Stimulated activated CD4-positive, alpha-beta T cell treated with anti-CD3 and anti-CD28 coated beads, Interleukin-15, amount 100 ng/mL, for 24 hours (primary cell): ENCODE measurements at regions not wholly inside any gene's neighbourhood (a gene's known extent, or its start where the extent isn't known, plus 50 kb on each side); places are given as distances from the start of the nearest gene placed in this dataset.
"Not testable (repeated sequence)": the region's sequence is repeated elsewhere in the genome, so short reads cannot be mapped to it uniquely, and the experiment has no call there.

Experiments used
- DNase-seq: peaks from one replicate; pipeline ENCODE4 v3.0.0-alpha.2; 2020

- not testable (repeated sequence) for DNase-seq
These were observed 731.8 kb downstream of the ANKRD7 start for GRCh38 chr7:118956285-118956684.

GRCh38 chr7:118969370-118969769 lies 744.9 kb downstream of the ANKRD7 start:
- no peak for DNase-seq

GRCh38 chr7:118971706-118972105 lies 747.2 kb downstream of the ANKRD7 start:
- DNase-seq: no peak

- DNase-seq: no peak
These were observed 750.3 kb downstream of the ANKRD7 start for GRCh38 chr7:118974836-118975235.

DNA sequence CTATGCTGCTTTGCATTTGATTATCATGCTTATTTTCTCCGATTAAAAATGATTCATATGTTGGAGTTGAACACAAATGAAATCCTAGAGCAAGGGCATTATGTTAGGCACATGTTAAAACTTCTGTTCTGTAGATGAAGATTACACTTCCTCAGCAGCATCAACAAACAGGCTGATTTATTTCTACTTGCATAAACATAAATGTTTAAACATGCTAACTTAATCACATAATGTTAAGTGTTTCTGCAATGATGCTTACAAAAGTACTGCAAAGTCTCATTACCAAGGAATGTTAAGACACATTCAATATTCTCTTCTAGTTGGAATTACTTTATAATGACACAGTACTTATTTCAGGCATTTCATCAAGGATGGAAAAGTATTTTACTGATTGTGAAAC lies 770.8 kb downstream of the ANKRD7 start:
- DNase-seq: no peak

DNA sequence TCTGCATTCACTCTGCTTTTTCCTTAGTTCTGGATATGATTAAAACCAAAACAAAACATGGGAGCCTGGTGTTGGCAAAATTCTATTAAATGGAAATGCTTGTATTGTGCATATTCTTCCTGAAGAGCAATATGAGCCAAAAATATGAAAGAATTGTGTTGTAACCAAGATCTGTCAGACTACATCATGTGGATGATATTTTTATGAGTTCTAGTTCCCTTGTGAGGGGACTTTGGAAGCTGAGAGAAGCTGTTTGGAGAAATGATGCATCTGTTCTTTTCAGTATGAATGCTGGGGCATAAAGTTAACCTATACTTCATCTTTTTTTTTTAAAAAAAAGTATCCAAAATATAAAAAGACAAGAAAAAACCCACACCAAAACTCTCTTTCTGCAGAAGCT lies 782.7 kb downstream of the ANKRD7 start:
- no peak for DNase-seq

DNA sequence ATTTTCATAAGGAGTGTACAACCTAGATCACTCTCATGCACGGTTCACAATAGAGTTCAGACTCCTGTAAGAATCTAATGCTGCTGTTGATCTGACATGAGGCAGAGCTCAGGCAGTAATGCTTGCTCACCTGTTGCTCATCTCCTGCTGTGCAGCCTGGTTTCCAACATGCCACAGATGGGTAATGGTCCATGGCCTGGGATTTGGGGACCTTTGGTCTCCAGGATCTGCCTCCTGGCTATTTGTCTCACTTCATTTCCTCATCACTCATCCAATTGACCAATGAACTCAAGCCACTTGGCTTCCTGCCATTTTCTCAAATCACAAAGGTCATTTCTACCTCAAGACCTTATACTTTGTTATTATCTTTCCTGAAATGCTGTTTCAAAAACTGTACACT lies 786.1 kb downstream of the ANKRD7 start:
- no peak for DNase-seq

DNA sequence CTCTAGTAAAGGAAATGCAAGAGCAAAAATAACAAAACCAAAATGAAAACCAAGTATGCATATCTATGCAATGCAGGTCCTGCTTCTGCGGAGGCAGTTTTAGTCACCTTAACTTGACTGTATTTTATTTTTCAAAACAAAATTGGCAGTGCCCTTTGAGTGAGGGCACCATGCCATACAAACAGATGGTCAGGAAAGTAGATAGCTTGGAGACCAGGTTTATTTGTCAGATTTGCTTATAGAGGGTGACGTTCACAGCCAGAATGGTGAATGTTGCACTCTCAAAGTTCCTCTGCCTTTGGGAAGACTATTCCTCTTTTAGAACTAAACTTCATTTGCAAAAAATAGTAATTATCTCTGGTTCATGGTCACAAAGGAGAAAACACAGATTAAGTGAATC lies 801.9 kb downstream of the ANKRD7 start:
- DNase-seq: no peak

- DNase-seq: no peak
These were observed 804.2 kb downstream of the ANKRD7 start for GRCh38 chr7:119028736-119029135.

GRCh38 chr7:119032136-119032535 lies 807.6 kb downstream of the ANKRD7 start:
- not testable (repeated sequence) for DNase-seq

- no peak for DNase-seq
These were observed 809.1 kb downstream of the ANKRD7 start for GRCh38 chr7:119033641-119034040.

- DNase-seq: no peak
These were observed 813.4 kb downstream of the ANKRD7 start for GRCh38 chr7:119037941-119038340.

GRCh38 chr7:119046068-119046467 lies 821.6 kb downstream of the ANKRD7 start:
- DNase-seq: no peak

DNA sequence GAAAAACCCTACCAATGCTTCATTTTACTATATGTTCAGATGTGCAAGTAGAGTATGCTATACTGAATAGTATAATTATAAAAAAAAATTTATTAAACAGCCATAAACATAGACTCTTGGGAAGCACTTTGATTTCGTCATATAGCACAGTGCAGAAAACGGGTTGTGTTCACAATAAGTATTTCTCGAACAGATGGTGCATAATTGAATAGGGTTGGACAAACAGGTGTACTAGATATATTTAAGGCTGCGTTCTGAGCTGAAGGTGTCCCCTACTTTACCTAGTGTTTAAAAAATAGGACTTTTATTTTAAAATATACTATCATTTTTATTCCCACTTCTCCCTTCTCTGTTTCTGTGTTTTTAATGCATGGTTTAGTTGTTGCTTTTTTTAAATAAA lies 841.5 kb downstream of the ANKRD7 start:
- no peak for DNase-seq

GRCh38 chr7:119086026-119086425 lies 861.5 kb downstream of the ANKRD7 start:
- DNase-seq: no peak

DNA sequence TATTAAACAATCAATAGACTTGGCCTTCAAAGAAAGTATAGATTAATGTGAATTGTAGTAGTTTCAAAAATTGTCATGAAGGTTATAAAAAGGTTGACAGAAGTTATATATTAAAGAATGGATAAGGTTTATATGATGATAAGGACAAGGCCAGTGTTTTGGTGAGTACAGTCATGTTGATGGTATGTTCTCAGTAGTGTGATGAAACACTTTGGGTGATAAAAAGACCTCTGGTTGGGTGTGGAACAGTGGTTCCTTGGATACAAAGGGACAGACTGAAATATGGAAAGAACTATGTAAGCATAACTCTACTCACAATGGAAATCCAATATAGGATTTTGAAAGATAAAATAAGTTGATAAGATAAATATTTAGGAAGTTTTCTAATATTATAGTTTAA lies 866.3 kb downstream of the ANKRD7 start:
- no peak for DNase-seq

DNA sequence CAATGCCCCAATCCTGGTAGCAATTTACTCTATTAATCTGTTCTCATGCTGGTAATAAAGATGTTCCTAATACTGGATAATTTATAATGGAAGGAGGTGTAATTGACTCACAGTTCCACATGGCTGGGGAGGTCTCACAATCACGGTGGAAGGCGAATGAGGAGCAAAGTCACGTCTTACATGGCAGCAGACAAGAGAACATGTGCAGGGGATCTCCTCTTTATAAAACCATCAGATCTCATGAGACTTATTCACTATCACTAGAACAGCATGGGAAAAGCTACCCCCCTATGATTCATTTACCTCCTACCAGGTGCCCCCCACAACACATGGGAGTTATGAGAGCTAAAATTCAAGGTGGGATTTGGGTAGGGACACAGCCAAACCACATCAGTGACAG lies 872.2 kb downstream of the ANKRD7 start:
- DNase-seq: no peak

DNA sequence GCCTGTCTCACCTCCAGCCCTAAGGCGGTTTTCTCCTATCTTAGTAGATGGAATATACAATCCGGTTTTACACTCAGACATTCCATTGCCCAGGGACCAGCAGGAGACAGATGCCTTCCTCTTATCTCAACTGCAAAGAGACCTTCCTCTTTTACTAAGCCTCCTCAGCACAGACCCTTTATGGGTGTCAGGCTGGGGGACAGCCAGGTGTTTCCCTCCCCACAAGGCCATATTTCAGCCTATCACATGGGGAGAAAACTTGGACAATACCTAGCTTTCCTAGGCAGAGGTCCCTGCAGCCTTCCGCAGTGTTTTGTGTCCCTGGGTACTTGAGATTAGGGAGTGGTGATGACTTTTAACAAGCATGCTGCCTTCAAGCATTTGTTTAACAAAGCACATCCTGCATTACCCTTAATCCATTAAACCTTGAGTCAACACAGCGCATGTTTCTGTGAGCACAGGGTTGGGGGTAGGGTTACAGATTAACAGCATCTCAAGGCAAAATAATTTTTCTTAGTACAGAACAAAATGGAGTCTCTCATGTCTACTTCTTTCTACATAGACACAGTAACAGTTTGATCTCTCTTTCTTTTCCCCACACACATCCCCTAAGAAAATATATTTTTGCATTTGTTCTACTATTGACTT lies 876.2 kb downstream of the ANKRD7 start:
- DNase-seq: not testable (repeated sequence)

DNA sequence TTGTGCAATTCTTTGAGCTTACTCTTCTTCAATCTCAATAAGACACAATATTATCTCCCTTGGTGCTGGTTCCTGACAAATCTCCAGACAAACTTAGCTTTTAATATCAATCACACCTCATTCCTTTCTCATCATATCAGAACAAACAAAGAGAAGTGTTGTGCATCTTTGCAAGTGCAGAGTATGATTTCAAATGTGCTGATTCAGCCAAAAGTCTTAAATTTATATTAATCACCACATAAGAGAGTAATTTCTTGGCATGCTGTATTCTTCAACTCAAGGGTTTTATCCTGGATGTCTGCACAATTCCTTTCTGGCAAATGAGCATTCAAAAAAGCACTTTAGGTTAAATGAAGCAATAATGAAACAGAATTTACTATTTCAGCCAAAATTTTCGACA lies 877.8 kb downstream of the ANKRD7 start:
- DNase-seq: no peak

DNA sequence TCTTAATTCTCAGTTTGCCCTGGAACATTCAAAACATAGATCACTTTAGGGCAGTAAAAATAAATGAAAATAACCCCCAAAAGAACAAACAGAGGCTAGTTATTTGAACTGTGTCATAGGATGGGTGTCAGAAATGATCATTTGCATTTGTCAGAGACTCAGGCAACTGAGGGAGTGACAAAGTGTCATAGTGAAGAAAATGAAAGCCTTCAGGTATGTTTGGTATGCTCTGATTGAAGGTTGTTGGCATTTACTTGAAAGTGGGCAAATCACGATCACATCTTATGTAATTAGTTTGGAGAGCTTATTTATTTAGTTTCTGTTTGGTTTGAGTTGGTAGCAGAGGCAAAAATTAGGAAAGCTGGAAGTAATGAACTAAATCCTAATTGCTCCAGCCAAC lies 880.9 kb downstream of the ANKRD7 start:
- no peak for DNase-seq

DNA sequence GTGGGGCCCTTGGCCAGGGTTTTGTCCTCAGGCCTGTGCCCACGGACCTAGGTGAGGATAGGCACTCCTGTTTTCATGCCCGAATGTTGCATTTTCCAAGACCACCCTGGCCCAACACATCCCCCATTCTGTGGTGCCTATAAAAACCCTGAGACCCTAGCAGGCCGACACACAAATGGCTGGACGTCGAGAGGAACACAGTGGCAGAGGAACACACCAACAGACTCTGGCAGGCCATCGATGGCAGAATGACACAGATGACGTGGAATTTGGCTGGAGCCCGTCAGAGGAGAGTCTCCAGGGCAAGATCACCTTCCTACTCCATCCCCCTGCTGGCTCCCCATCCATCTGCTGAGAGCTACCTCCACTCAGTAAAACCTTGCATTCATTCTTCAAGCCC lies 898.8 kb downstream of the ANKRD7 start:
- DNase-seq: no peak

- DNase-seq: no peak
These were observed 903.2 kb downstream of the ANKRD7 start for GRCh38 chr7:119127706-119128105.

GRCh38 chr7:119132436-119132835 lies 907.9 kb downstream of the ANKRD7 start:
- no peak for DNase-seq

DNA sequence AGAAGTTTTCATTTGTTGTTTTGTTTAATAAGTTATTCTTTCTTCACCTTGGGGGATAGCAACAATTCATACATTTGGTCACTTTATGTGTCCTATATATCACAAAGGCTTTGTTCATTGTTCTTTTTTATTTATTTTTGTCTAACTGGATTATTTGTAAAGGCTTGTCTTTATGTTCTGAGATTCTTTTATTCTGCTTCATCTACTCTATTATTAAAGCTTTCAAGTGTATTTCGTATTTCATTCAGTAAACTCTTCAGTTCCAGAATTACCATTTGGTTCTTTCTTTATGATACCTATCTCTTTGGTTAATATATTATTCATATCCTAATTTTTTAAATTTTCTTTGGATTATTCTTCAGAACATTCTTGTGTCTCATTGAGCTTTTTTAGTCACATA lies 942.9 kb downstream of the ANKRD7 start:
- DNase-seq: no peak

- DNase-seq: no peak
These were observed 947.5 kb downstream of the ANKRD7 start for GRCh38 chr7:119172043-119172442.
